A673 (cell line): ENCODE measurements at regions not wholly inside any gene's neighbourhood (a gene's known extent, or its start where the extent isn't known, plus 50 kb on each side); places are given as distances from the start of the nearest gene placed in this dataset.

Experiments
- BruUV-seq: library from RNA; stranded (reverse); fragments of 400-500 nt; replicated peaks from 2 replicates; lab custom pipeline; 2021; lab: Mats Ljungman, UMichigan
- CTCF ChIA-PET: fragments of 300-600 bp; sonication (Branson Sonifier 250); formaldehyde crosslinking; loops from one replicate; lab custom pipeline; 2022; ENCODE audit warnings: antibody characterized with exemption; lab: Charles Lee
- POLR2A ChIA-PET: fragments of 300-600 bp; sonication (Branson Sonifier 250); formaldehyde crosslinking; loops from one replicate; lab custom pipeline; 2022; ENCODE audit warnings: antibody characterized with exemption; ENCODE audit not compliant: low non-redundant PET; lab: Charles Lee
- DNase-seq: peaks from one replicate; pipeline ENCODE4 v3.0.0-alpha.2; 2015; ENCODE audit warnings: low spot score
- H3K27ac ChIP-seq: fragments of 200-600 bp; sonication (generic); 2 replicates; pipeline ENCODE4 v1.5.1; 2016; ENCODE audit warnings: mixed run types, low read depth, mild to moderate bottlenecking, mixed read lengths, antibody characterized with exemption, low read length; ENCODE audit not compliant: poor library complexity, severe bottlenecking
- H3K27me3 ChIP-seq: fragments of 200-600 bp; sonication (generic); replicated peaks from 2 replicates; pipeline ENCODE4 v1.6.1; 2017; ENCODE audit warnings: mixed run types, low read depth, mild to moderate bottlenecking, mixed read lengths, antibody characterized with exemption, low read length; ENCODE audit not compliant: insufficient read depth, poor library complexity
- H3K36me3 ChIP-seq: fragments of 200-600 bp; sonication (generic); 2 replicates; pipeline ENCODE4 v1.6.1; 2016; ENCODE audit warnings: mixed run types, mild to moderate bottlenecking, mixed read lengths, antibody characterized with exemption, low read length; ENCODE audit not compliant: insufficient read depth, poor library complexity, severe bottlenecking
- H3K4me1 ChIP-seq: fragments of 200-600 bp; sonication (generic); 2 replicates; pipeline ENCODE4 v1.6.1; 2017; ENCODE audit warnings: mixed run types, mild to moderate bottlenecking, mixed read lengths, antibody characterized with exemption, low read length; ENCODE audit not compliant: insufficient read depth, poor library complexity, severe bottlenecking
- H3K4me3 ChIP-seq: fragments of 200-600 bp; sonication (generic); 2 replicates; pipeline ENCODE4 v1.5.1; 2016; ENCODE audit warnings: low read depth, mixed run types, mild to moderate bottlenecking, mixed read lengths, low read length; ENCODE audit not compliant: poor library complexity, severe bottlenecking
- H3K9me3 ChIP-seq: fragments of 200-600 bp; sonication (generic); 2 replicates; pipeline ENCODE4 v1.6.1; 2016; ENCODE audit warnings: mixed run types, low read depth, mild to moderate bottlenecking, mixed read lengths, antibody characterized with exemption, low read length; ENCODE audit not compliant: poor library complexity, severe bottlenecking
- EZH2 ChIP-seq: fragments of 200-600 bp; sonication (generic); IDR thresholded peaks from 2 replicates; pipeline ENCODE4 v1.6.1; 2017; ENCODE audit warnings: borderline replicate concordance, low read depth, mild to moderate bottlenecking, mixed read lengths, antibody characterized with exemption, low read length; ENCODE audit not compliant: poor library complexity, severe bottlenecking
- intact Hi-C: fragments of 100-400 bp; cut with micrococcal nuclease; formaldehyde crosslinking; loops from one replicate; pipeline ENCODE4 v1.10.0; 2022; ENCODE audit not compliant: unreplicated experiment
- TF ChIP-seq, protein P1 (sequence below): fragments of 300-800, 200-600 bp; sonication (generic); conservative IDR thresholded peaks from 2 replicates; pipeline ENCODE4 v1.5.1; 2017; ENCODE audit warnings: low read depth, mild to moderate bottlenecking, antibody characterized with exemption, low read length, moderate library complexity, mixed read lengths

DNA sequence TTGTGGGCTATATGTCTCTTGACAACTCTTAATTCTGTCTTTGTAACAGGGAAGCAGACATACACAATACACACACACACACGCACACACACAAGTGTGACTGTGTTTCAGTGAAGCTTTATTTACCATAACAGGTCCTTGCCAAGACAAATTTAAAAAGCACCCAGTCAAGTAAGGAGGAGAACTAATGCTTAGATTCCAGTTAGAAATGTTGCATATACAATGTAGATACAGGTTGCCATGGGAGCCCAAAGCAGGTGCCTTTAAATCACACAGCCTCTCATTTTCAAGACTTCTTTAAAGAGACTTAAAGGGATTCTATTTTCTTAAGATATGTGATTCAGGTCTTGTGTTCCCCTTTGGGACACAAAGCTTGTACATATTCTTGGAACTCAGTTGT is 1551.9 kb downstream of the EFNB2 start:
- no peak overlapping the region for H3K27ac ChIP-seq
- ChIA-PET POLR2A (no interaction called here), CTCF (no interaction called here)
- no peaks in the 10 kb centered on the region for H3K4me1 ChIP-seq
- no peak for TF ChIP-seq EZH2
- TF ChIP-seq, protein P1, sequence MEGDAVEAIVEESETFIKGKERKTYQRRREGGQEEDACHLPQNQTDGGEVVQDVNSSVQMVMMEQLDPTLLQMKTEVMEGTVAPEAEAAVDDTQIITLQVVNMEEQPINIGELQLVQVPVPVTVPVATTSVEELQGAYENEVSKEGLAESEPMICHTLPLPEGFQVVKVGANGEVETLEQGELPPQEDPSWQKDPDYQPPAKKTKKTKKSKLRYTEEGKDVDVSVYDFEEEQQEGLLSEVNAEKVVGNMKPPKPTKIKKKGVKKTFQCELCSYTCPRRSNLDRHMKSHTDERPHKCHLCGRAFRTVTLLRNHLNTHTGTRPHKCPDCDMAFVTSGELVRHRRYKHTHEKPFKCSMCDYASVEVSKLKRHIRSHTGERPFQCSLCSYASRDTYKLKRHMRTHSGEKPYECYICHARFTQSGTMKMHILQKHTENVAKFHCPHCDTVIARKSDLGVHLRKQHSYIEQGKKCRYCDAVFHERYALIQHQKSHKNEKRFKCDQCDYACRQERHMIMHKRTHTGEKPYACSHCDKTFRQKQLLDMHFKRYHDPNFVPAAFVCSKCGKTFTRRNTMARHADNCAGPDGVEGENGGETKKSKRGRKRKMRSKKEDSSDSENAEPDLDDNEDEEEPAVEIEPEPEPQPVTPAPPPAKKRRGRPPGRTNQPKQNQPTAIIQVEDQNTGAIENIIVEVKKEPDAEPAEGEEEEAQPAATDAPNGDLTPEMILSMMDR: no peak
- H3K36me3 ChIP-seq: no peaks in the 10 kb centered on the region
- BruUV-seq: no TSS peak
- no peaks in the 10 kb centered on the region for H3K9me3 ChIP-seq
- no peak for DNase-seq
- intact Hi-C loops: no loop called here
- no peak overlapping the region for H3K4me3 ChIP-seq
- H3K27me3 ChIP-seq: peaks cover 3% of the 10 kb centered on the region

DNA sequence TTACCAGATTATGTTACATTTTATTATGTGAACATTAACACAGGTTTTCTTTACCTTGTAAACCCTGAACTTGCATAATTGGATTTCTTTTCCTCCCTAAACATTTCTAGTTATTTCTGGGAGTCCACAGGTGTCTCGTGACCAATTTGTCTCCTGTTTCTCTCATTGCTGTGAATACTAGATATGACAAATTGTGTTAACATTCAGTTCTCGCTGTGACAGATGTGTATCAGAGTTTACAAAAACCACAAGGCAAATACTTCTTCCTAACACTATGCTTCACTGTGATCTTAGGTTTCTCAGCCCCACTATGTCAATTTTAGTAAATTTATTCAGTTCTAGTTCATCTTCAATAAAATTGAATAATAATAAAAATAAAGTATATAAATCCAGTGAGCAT is 1554.9 kb downstream of the EFNB2 start:
- POLR2A ChIA-PET: no interaction called here

GRCh38 chr13:104979281-104980030 is 1556.0 kb downstream of the EFNB2 start:
- Histone ChIP-seq H3K27ac (no peak overlapping the region), H3K9me3 (no peaks in the 10 kb centered on the region), H3K4me3 (no peak overlapping the region), H3K4me1 (no peaks in the 10 kb centered on the region), H3K27me3 (peaks cover 3% of the 10 kb centered on the region), H3K36me3 (no peaks in the 10 kb centered on the region)
- DNase-seq: no peak
- no TSS peak for BruUV-seq
- ChIA-PET POLR2A (no interaction called here), CTCF (no interaction called here)
- TF ChIP-seq EZH2: no peak
- TF ChIP-seq, protein P1: no peak
- intact Hi-C loops: no loop called here

More for the DNA sequence above, 1554.9 kb downstream of the EFNB2 start:
- intact Hi-C loops: no loop called here
- Histone ChIP-seq H3K27ac (no peak overlapping the region), H3K27me3 (peaks cover 3% of the 10 kb centered on the region), H3K4me1 (no peaks in the 10 kb centered on the region), H3K4me3 (no peak overlapping the region), H3K9me3 (no peaks in the 10 kb centered on the region), H3K36me3 (no peaks in the 10 kb centered on the region)
- BruUV-seq: no TSS peak
- CTCF ChIA-PET: no interaction called here
- DNase-seq: no peak
- TF ChIP-seq, protein P1: no peak
- no peak for TF ChIP-seq EZH2
